IMR-90 (cell line): ENCODE measurements at regions not wholly inside any gene's neighbourhood (a gene's known extent, or its start where the extent isn't known, plus 50 kb on each side); places are given as distances from the start of the nearest gene placed in this dataset.

Experiments used
- ATAC-seq: fragments of 200-7000 bp; cut with Tn5 transposase; 2 replicates; pipeline ENCODE4 v1.9.1; 2020; ENCODE audit warnings: low read depth, mild to moderate bottlenecking, moderate library complexity
- BruUV-seq: library from RNA; stranded (reverse); fragments of 400-500 nt; replicated peaks from 2 replicates; lab custom pipeline; 2021; lab: Mats Ljungman, UMichigan
- CTCF ChIA-PET: fragments of 300-600 bp; formaldehyde crosslinking; extraction: SDS; loops from one replicate; lab custom pipeline; 2021; ENCODE audit warnings: antibody characterized with exemption; lab: Yijun Ruan, JAX
- POLR2A ChIA-PET: fragments of 300-600 bp; sonication (Branson Sonifier 250); formaldehyde crosslinking; loops from one replicate; lab custom pipeline; 2022; ENCODE audit warnings: antibody characterized with exemption; ENCODE audit not compliant: unreplicated experiment; lab: Charles Lee
- DNase-seq: peaks from one replicate; pipeline ENCODE4 v3.0.0; 2013
- H2AFZ ChIP-seq: replicated peaks from 2 replicates; pipeline ENCODE3; 2013; ENCODE audit warnings: low read length, mild to moderate bottlenecking; ENCODE audit not compliant: poor library complexity
- H2AK5ac ChIP-seq: 2 replicates; pipeline ENCODE4 v1.6.1; 2013; ENCODE audit warnings: low read depth, low read length, inconsistent platforms
- H2AK9ac ChIP-seq: replicated peaks from 2 replicates; pipeline ENCODE3; 2013; ENCODE audit warnings: mild to moderate bottlenecking, low read depth, low read length, moderate library complexity; ENCODE audit not compliant: poor library complexity
- H2BK120ac ChIP-seq: 2 replicates; pipeline ENCODE4 v1.6.1; 2013; ENCODE audit warnings: low read depth, low read length, inconsistent platforms
- H2BK15ac ChIP-seq: 3 replicates; pipeline ENCODE4 v1.6.1; 2013; ENCODE audit warnings: low read depth, low read length, inconsistent platforms
- H2BK20ac ChIP-seq: 2 replicates; pipeline ENCODE4 v1.6.1; 2013; ENCODE audit warnings: low read depth, mild to moderate bottlenecking, inconsistent platforms, low read length, moderate library complexity
- H2BK5ac ChIP-seq: 2 replicates; pipeline ENCODE4 v1.6.1; 2013; ENCODE audit warnings: mild to moderate bottlenecking, low read depth, low read length, inconsistent platforms; ENCODE audit not compliant: poor library complexity, severe bottlenecking
- H3K14ac ChIP-seq: replicated peaks from 2 replicates; pipeline ENCODE4 v1.6.1; 2013; ENCODE audit warnings: low read depth, low read length, inconsistent platforms
- H3K18ac ChIP-seq: 2 replicates; pipeline ENCODE4 v1.6.1; 2013; ENCODE audit warnings: low read depth, low read length, control low read depth
- H3K23ac ChIP-seq: 2 replicates; pipeline ENCODE4 v1.6.1; 2013; ENCODE audit warnings: low read depth, low read length, inconsistent platforms
- H3K27ac ChIP-seq: 2 replicates; pipeline ENCODE4 v1.5.1; 2013; ENCODE audit warnings: mild to moderate bottlenecking, control low read depth, low read length; ENCODE audit not compliant: insufficient read depth
- H3K27me3 ChIP-seq: 2 replicates; pipeline ENCODE4 v1.6.1; 2013; ENCODE audit warnings: low read length; ENCODE audit not compliant: control insufficient read depth, insufficient read depth
- H3K36me3 ChIP-seq: 2 replicates; pipeline ENCODE4 v1.6.1; 2013; ENCODE audit warnings: low read length, mixed read lengths; ENCODE audit not compliant: control insufficient read depth, insufficient read depth
- H3K4ac ChIP-seq: 2 replicates; pipeline ENCODE4 v1.6.1; 2013; ENCODE audit warnings: low read depth, low read length, inconsistent platforms
- H3K4me1 ChIP-seq: 2 replicates; pipeline ENCODE4 v1.6.1; 2013; ENCODE audit warnings: low read length, mixed read lengths; ENCODE audit not compliant: control insufficient read depth, insufficient read depth
- H3K4me2 ChIP-seq: 2 replicates; pipeline ENCODE4 v1.6.1; 2013; ENCODE audit warnings: low read depth, mild to moderate bottlenecking, control low read depth, low read length, moderate library complexity
- H3K4me3 ChIP-seq: 2 replicates; pipeline ENCODE4 v1.5.1; 2013; ENCODE audit warnings: low read depth, mild to moderate bottlenecking, control low read depth, low read length, moderate library complexity; ENCODE audit not compliant: insufficient read depth
- H3K56ac ChIP-seq: 2 replicates; pipeline ENCODE4 v1.6.1; 2013; ENCODE audit warnings: low read length, inconsistent platforms; ENCODE audit not compliant: insufficient read depth; ENCODE audit errors: extremely low read depth
- H3K79me1 ChIP-seq, 2 experiments: 2 replicates each; pipeline ENCODE4 v1.6.1; 2013; ENCODE audit warnings: low read length in 2 of 2, inconsistent platforms in 1 of 2, low read depth in 1 of 2
- H3K9ac ChIP-seq: 2 replicates; pipeline ENCODE4 v1.6.1; 2013; ENCODE audit warnings: low read depth, low read length, control low read depth
- H3K9me1 ChIP-seq: 2 replicates; pipeline ENCODE4 v1.6.1; 2013; ENCODE audit warnings: low read length, inconsistent platforms; ENCODE audit not compliant: insufficient read depth
- H3K9me3 ChIP-seq: 2 replicates; pipeline ENCODE4 v1.6.1; 2013; ENCODE audit warnings: low read length; ENCODE audit not compliant: control insufficient read depth, insufficient read depth
- H4K20me1 ChIP-seq: 2 replicates; pipeline ENCODE4 v1.6.1; 2013; ENCODE audit warnings: low read length, inconsistent platforms; ENCODE audit not compliant: insufficient read depth
- H4K5ac ChIP-seq: 2 replicates; pipeline ENCODE4 v1.6.1; 2013; ENCODE audit warnings: mild to moderate bottlenecking, low read depth, low read length, control low read depth
- H4K8ac ChIP-seq, 2 experiments: 2 replicates each; pipeline ENCODE4 v1.6.1; 2013; ENCODE audit warnings: low read depth in 2 of 2, low read length in 2 of 2, control low read depth in 1 of 2, inconsistent platforms in 1 of 2
- H4K91ac ChIP-seq: 2 replicates; pipeline ENCODE4 v1.6.1; 2013; ENCODE audit warnings: low read depth, low read length, inconsistent platforms; ENCODE audit not compliant: insufficient read depth
- BHLHE40 ChIP-seq: fragments of 150-350 bp; IDR thresholded peaks from 2 replicates; pipeline ENCODE4 v1.6.1; 2016; ENCODE audit warnings: mild to moderate bottlenecking, low read depth, low read length
- CEBPB ChIP-seq: IDR thresholded peaks from 2 replicates; pipeline ENCODE4 v1.6.1; 2012; ENCODE audit warnings: low read depth, low read length, improper control_type of control experiment
- CTCF ChIP-seq: conservative IDR thresholded peaks from 2 replicates; pipeline ENCODE4 v1.5.1; 2012; ENCODE audit warnings: mild to moderate bottlenecking, low read depth, low read length, improper control_type of control experiment
- MAFK ChIP-seq: IDR thresholded peaks from 2 replicates; pipeline ENCODE4 v1.6.1; 2012; ENCODE audit warnings: low read depth, low read length, improper control_type of control experiment
- MAZ ChIP-seq: IDR thresholded peaks from 2 replicates; pipeline ENCODE4 v1.6.1; 2012; ENCODE audit warnings: low read depth, mild to moderate bottlenecking, low read length, improper control_type of control experiment, moderate library complexity, borderline replicate concordance
- MXI1 ChIP-seq: IDR thresholded peaks from 2 replicates; pipeline ENCODE4 v1.6.1; 2012; ENCODE audit warnings: low read depth, mild to moderate bottlenecking, low read length, moderate library complexity, borderline replicate concordance
- NFE2L2 ChIP-seq: fragments of 150-350 bp; IDR thresholded peaks from 2 replicates; pipeline ENCODE4 v1.6.1; 2016; ENCODE audit warnings: low read depth, mild to moderate bottlenecking, low read length
- POLR2A ChIP-seq: IDR thresholded peaks from 2 replicates; pipeline ENCODE4 v1.6.1; 2012; ENCODE audit warnings: mild to moderate bottlenecking, low read depth, low read length
- RAD21 ChIP-seq: IDR thresholded peaks from 2 replicates; pipeline ENCODE4 v1.6.1; 2012; ENCODE audit warnings: low read length, improper control_type of control experiment
- USF2 ChIP-seq: fragments of 150-350 bp; IDR thresholded peaks from 2 replicates; pipeline ENCODE4 v1.6.1; 2017; ENCODE audit warnings: mild to moderate bottlenecking, antibody characterized with exemption, low read length, low read depth
- dilution Hi-C: fragments of 300-500 bp; cut with HindIII; formaldehyde crosslinking; loops from one replicate; pipeline ENCODE4 v1.14.3; 2018; ENCODE audit warnings: low sequenced_read_pairs; ENCODE audit not compliant: unreplicated experiment
- in situ Hi-C: fragments of 300-500 bp; cut with MboI; formaldehyde crosslinking; loops from 3 replicates; pipeline ENCODE4 v1.14.3; 2019; ENCODE audit warnings: low sequenced_read_pairs, inconsistent platforms, mixed read lengths
- intact Hi-C: fragments of 100-400 bp; cut with micrococcal nuclease; formaldehyde crosslinking; loops from 2 replicates; pipeline ENCODE4 v1.10.0; 2022

- dilution Hi-C loops = no loop called here
- BruUV-seq = no TSS peak
- H2BK5ac ChIP-seq = no peak overlapping the region
- in situ Hi-C loops = no loop called here
- POLR2A ChIA-PET = no interaction called here
- H3K56ac ChIP-seq = no peak overlapping the region
- H3K9ac ChIP-seq = no peak overlapping the region
- H4K8ac ChIP-seq = no peak overlapping the region
- no peak overlapping the region for H3K4me3 ChIP-seq
- CTCF ChIA-PET = no interaction called here
- DNase-seq (peak; percentile 22), ATAC-seq (no peak; the same call in 1 of the 2 replicates)
- H3K27ac ChIP-seq = no peak overlapping the region
- no peaks in the 10 kb centered on the region; the same call in 1 of the 2 replicates for H3K9me1 ChIP-seq
- H3K4me2 ChIP-seq = no peak overlapping the region
- TF ChIP-seq USF2 (no peak), MAZ (no peak), POLR2A (no peak), RAD21 (no peak), MXI1 (no peak), MAFK (no peak), BHLHE40 (no peak), CTCF (no peak), NFE2L2 (no peak), CEBPB (no peak)
- no peak overlapping the region for H3K4ac ChIP-seq
- no peaks in the 10 kb centered on the region for H3K27me3 ChIP-seq
- no peak overlapping the region for H4K91ac ChIP-seq
- H4K20me1 ChIP-seq = no peaks in the 10 kb centered on the region
- intact Hi-C loops = no loop called here
- H3K79me1 ChIP-seq = no peaks in the 10 kb centered on the region
- H3K9me3 ChIP-seq = peaks cover 4% of the 10 kb centered on the region
- H3K36me3 ChIP-seq = no peaks in the 10 kb centered on the region
- H2BK20ac ChIP-seq = no peak overlapping the region
- H4K5ac ChIP-seq = no peak overlapping the region
- no peak overlapping the region for H2BK120ac ChIP-seq
- H3K14ac ChIP-seq = no peak overlapping the region
- no peak overlapping the region for H2AK9ac ChIP-seq
- H2AK5ac ChIP-seq = no peak overlapping the region
- no peak overlapping the region for H3K18ac ChIP-seq
- H2AFZ ChIP-seq = no peak overlapping the region
- H3K23ac ChIP-seq = no peak overlapping the region
- no peaks in the 10 kb centered on the region; the same call in 1 of the 2 replicates for H3K4me1 ChIP-seq
- no peak overlapping the region for H2BK15ac ChIP-seq
These were observed 225.6 kb downstream of the NFKBIZ start for GRCh38 chr3:102074946-102075345.
